Stimulated activated CD8-positive, alpha-beta memory T cell treated with anti-CD3 and anti-CD28 coated beads, Interleukin-15, amount 100 ng/mL, for 48 hours (primary cell): ENCODE measurements at regions not wholly inside any gene's neighbourhood (a gene's known extent, or its start where the extent isn't known, plus 50 kb on each side); places are given as distances from the start of the nearest gene placed in this dataset.
"Not testable (repeated sequence)": the region's sequence is repeated elsewhere in the genome, so short reads cannot be mapped to it uniquely, and the experiment has no call there.

ENCODE experiments used
- DNase-seq, 2 donors: peaks; one replicate each; pipeline ENCODE4 v3.0.0-alpha.2; 2020; ENCODE audit warnings: low read depth in 2 of 2

GRCh38 chr4:189600718-189601435 is 339.8 kb upstream of the FRG1 start:
- DNase-seq: no peak

GRCh38 chr4:189602827-189603226 is 337.8 kb upstream of the FRG1 start:
- DNase-seq: not testable (repeated sequence)

GRCh38 chr4:189610571-189610970 is 330.1 kb upstream of the FRG1 start:
- DNase-seq: not testable (repeated sequence)

GRCh38 chr4:189613207-189613606 is 327.5 kb upstream of the FRG1 start:
- no peak for DNase-seq

- DNase-seq: no peak
Observed at GRCh38 chr4:189615217-189615663, 325.4 kb upstream of the FRG1 start.

- not testable (repeated sequence) for DNase-seq
Observed at GRCh38 chr4:189617741-189618140, 322.9 kb upstream of the FRG1 start.

GRCh38 chr4:189619441-189620250 is 321.0 kb upstream of the FRG1 start:
- not testable (repeated sequence) for DNase-seq

- DNase-seq: not testable (repeated sequence)
Observed at GRCh38 chr4:189622574-189622973, 318.1 kb upstream of the FRG1 start.

- DNase-seq: not testable (repeated sequence)
Observed at GRCh38 chr4:189627041-189627440, 313.6 kb upstream of the FRG1 start.

GRCh38 chr4:189629733-189630132 is 310.9 kb upstream of the FRG1 start:
- not testable (repeated sequence) for DNase-seq

- DNase-seq: not testable (repeated sequence)
Observed at GRCh38 chr4:189630913-189631567, 309.6 kb upstream of the FRG1 start.

GRCh38 chr4:189631568-189631916 is 309.1 kb upstream of the FRG1 start:
- DNase-seq: not testable (repeated sequence)

- DNase-seq: not testable (repeated sequence)
Observed at GRCh38 chr4:189650436-189650835, 290.2 kb upstream of the FRG1 start.

- not testable (repeated sequence) for DNase-seq
Observed at GRCh38 chr4:189653130-189653653, 287.5 kb upstream of the FRG1 start.

- not testable (repeated sequence) for DNase-seq
Observed at GRCh38 chr4:189653983-189654382, 286.7 kb upstream of the FRG1 start.

GRCh38 chr4:189654396-189654795 is 286.3 kb upstream of the FRG1 start:
- not testable (repeated sequence) for DNase-seq

- DNase-seq: not testable (repeated sequence)
Observed at GRCh38 chr4:189655817-189656216, 284.9 kb upstream of the FRG1 start.

GRCh38 chr4:189656641-189657040 is 284.0 kb upstream of the FRG1 start:
- DNase-seq: no peak

GRCh38 chr4:189658259-189658658 is 282.4 kb upstream of the FRG1 start:
- DNase-seq: not testable (repeated sequence)

- not testable (repeated sequence) for DNase-seq
Observed at GRCh38 chr4:189658831-189659230, 281.8 kb upstream of the FRG1 start.

GRCh38 chr4:189659287-189659686 is 281.4 kb upstream of the FRG1 start:
- no peak for DNase-seq

- no peak for DNase-seq
Observed at GRCh38 chr4:189660722-189661360, 279.8 kb upstream of the FRG1 start.
